Kidney epithelial cell (primary cell): ENCODE measurements at regions not wholly inside any gene's neighbourhood (a gene's known extent, or its start where the extent isn't known, plus 50 kb on each side); places are given as distances from the start of the nearest gene placed in this dataset.
"Not testable (repeated sequence)": the region's sequence is repeated elsewhere in the genome, so short reads cannot be mapped to it uniquely, and the experiment has no call there.

ENCODE experiments used
- DNase-seq: peaks from one replicate; pipeline ENCODE4 v3.0.0-alpha.2; 2010; ENCODE audit warnings: low read depth
- H3K27me3 ChIP-seq: 2 replicates; pipeline ENCODE4 v1.6.0; 2011; ENCODE audit warnings: low read length; ENCODE audit not compliant: control insufficient read depth, insufficient read depth
- H3K36me3 ChIP-seq: 2 replicates; pipeline ENCODE4 v1.5.1; 2011; ENCODE audit warnings: low read length; ENCODE audit not compliant: control insufficient read depth, insufficient read depth
- H3K4me3 ChIP-seq: 2 replicates; pipeline ENCODE4 v1.5.1; 2011; ENCODE audit warnings: low read depth, mild to moderate bottlenecking, control low read depth, low read length
- TF ChIP-seq, protein P1 (sequence below): IDR thresholded peaks from 2 replicates; pipeline ENCODE4 v1.5.1; 2011; ENCODE audit warnings: mild to moderate bottlenecking, moderate library complexity, low read length, control low read depth, inconsistent platforms; ENCODE audit not compliant: insufficient read depth, poor library complexity, severe bottlenecking

DNA sequence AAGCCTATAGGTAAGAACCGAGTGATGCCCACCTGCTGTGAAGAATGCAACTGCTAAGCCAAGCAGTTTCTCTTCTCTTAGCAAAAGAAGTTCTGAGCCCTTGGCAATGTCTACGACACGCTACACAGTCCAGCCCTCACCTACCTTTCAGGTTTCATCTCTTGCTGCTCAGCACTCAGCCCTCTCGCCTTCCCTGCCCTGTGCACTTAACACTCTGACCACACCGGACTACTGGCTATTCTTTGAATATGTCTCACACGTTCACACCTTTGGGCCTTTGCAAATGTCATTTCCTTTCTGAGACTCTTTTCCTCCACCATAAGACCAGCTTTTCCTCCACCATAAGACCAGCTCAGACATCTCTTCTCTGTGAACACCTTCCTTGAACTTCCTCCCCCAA, 67.0 kb upstream of the ITGB1 start:
- no peak for DNase-seq
- Histone ChIP-seq H3K27me3 (no peaks in the 10 kb centered on the region), H3K4me3 (no peak overlapping the region), H3K36me3 (peaks cover 1% of the 10 kb centered on the region)
- TF ChIP-seq, protein P1, sequence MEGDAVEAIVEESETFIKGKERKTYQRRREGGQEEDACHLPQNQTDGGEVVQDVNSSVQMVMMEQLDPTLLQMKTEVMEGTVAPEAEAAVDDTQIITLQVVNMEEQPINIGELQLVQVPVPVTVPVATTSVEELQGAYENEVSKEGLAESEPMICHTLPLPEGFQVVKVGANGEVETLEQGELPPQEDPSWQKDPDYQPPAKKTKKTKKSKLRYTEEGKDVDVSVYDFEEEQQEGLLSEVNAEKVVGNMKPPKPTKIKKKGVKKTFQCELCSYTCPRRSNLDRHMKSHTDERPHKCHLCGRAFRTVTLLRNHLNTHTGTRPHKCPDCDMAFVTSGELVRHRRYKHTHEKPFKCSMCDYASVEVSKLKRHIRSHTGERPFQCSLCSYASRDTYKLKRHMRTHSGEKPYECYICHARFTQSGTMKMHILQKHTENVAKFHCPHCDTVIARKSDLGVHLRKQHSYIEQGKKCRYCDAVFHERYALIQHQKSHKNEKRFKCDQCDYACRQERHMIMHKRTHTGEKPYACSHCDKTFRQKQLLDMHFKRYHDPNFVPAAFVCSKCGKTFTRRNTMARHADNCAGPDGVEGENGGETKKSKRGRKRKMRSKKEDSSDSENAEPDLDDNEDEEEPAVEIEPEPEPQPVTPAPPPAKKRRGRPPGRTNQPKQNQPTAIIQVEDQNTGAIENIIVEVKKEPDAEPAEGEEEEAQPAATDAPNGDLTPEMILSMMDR, result no peak

DNA sequence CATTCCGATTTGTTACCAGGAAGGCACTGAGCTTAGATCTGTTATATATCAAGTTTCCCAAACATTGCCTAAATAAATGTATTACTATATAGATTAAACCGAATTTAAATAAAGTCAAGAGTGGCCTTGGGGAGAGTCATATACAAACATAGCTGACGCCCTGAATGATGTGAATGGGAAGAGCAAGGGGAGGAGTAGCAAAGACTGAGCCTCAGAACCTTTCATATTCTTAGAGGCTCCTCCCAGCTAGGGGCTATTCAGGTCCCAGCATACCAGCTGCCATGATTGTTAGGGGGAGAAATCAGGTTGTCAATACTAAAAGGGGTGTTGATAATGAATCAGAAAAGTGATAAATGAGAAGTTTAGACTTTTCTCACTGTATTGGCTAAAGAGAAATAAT, 64.7 kb upstream of the ITGB1 start:
- Histone ChIP-seq H3K27me3 (no peaks in the 10 kb centered on the region), H3K4me3 (no peak overlapping the region), H3K36me3 (peaks cover 1% of the 10 kb centered on the region)
- no peak for DNase-seq
- TF ChIP-seq, protein P1, result no peak

DNA sequence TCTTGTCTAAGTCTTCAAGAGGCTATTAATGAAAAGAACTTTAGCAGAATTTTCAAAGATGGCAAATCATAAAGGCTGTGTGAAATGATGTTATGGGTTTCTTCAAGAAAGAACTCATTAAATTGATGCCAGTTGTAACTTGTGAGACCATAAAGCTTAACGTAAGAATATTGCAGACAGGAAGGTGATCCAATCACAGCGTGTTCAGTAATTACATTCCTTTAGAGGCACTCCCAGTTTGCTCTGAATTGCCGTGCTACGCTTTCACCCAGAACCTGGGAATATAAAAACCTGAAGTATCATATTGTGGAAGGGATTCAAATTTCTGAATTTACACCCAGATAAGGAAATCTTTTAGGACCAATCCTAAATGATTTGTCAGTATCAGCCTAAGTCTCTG, 64.1 kb upstream of the ITGB1 start:
- TF ChIP-seq, protein P1, result no peak
- Histone ChIP-seq H3K4me3 (no peak overlapping the region), H3K36me3 (peaks cover 1% of the 10 kb centered on the region), H3K27me3 (no peaks in the 10 kb centered on the region)
- DNase-seq, result no peak

DNA sequence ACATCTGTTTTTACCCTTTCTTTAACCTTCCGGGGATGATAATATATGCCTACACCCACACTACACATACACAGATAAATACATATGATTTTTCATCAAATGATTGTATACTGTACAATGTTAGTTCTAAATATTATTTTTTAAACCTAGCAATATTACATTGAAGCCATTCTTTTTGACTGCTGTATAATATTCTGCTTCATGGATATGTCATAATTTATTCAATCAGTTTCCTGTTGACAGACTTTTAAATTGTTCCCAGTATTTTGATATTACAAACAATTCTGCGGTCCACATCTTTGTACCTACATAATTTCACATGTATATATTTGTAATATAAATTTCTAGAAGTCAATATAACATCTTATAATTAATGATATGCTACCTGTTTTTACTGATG, 59.0 kb upstream of the ITGB1 start:
- TF ChIP-seq, protein P1, result no peak
- DNase-seq, result no peak
- Histone ChIP-seq H3K27me3 (no peaks in the 10 kb centered on the region), H3K36me3 (no peaks in the 10 kb centered on the region), H3K4me3 (no peak overlapping the region)

DNA sequence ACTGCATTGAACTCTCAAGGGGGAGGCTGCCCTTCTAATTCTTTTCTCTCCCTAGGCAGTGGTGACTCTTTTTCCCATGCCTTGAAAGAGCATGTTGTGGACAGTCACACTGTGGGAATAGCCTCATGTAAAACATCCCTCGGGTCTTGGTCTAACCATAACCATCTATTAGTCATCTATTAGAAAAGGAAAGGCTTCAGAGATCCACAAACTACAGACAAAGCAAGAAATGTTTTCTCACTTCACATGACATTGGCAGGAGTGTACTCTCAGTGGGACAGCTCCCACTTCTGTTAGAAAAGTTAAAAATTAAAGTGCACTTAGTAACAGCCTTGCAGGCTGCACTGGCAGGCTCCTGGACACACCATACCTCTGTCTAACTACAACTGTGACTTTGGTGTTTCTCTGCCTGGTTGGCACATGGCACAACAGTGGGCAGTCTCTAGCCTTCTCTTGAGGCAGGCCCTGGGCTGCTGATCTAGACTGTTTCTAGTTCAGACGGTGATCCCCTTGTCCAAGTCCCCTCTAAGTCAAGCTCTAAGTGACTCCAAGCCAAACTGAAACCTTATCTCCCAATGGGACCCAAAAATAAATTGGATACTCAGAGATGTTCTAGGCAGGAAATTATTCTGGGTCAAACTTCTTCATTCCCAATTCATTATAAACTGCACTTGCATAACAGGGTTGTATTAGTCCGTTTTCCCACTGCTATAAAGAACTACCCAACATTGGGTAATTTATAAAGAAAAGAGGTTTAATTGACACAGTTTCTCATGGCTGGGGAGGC, 57.9 kb upstream of the ITGB1 start:
- H3K36me3 ChIP-seq, result no peaks in the 10 kb centered on the region
- DNase-seq, result peak; percentile 86
- TF ChIP-seq, protein P1, result no peak
- H3K4me3 ChIP-seq, result no peak overlapping the region
- H3K27me3 ChIP-seq, result no peaks in the 10 kb centered on the region

DNA sequence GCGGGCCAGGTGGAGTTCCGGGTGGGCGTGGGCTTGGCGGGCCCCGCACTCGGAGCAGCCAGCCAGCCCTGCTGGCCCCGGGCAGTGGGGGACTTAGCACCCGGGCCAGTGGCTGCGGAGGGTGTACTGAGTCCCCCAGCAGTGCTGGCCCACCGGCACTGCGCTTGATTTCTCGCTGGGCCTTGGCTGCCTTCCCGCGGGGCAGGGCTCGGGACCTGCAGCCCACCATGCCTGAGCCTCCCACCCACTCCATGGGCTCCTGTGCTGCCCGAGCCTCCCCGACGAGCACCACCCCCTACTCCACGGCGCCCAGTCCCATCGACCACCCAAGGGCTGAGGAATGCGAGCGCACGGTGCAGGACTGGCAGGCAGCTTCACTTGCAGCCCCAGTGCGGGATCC, 55.3 kb upstream of the ITGB1 start:
- not testable (repeated sequence) for H3K27me3 ChIP-seq, H3K36me3 ChIP-seq, DNase-seq, H3K4me3 ChIP-seq
